Neural progenitor cell (in vitro differentiated cells): ENCODE measurements at regions not wholly inside any gene's neighbourhood (a gene's known extent, or its start where the extent isn't known, plus 50 kb on each side); places are given as distances from the start of the nearest gene placed in this dataset.

ENCODE experiments used
- DNase-seq: peaks from one replicate; pipeline ENCODE4 v3.0.0-alpha.2; 2016; ENCODE audit warnings: low spot score
- H2AFZ ChIP-seq: fragments of 200-600 bp; sonication (generic); replicated peaks from 2 replicates; pipeline ENCODE4 v1.6.1; 2016; ENCODE audit warnings: antibody characterized with exemption
- H3F3A ChIP-seq: fragments of 200-600 bp; sonication (generic); 2 replicates; pipeline ENCODE4 v1.6.1; 2016; ENCODE audit warnings: antibody characterized with exemption, low read depth
- H3K27ac ChIP-seq: fragments of 200-600 bp; sonication (generic); 2 replicates; pipeline ENCODE4 v1.5.1; 2016; ENCODE audit warnings: mild to moderate bottlenecking
- H3K27me3 ChIP-seq: fragments of 200-600 bp; sonication (generic); 2 replicates; pipeline ENCODE4 v1.6.1; 2016; ENCODE audit warnings: mild to moderate bottlenecking, moderate library complexity
- H3K36me3 ChIP-seq: fragments of 200-600 bp; sonication (generic); 2 replicates; pipeline ENCODE4 v1.5.1; 2016
- H3K4me1 ChIP-seq: fragments of 200-600 bp; sonication (generic); 2 replicates; pipeline ENCODE4 v1.6.1; 2016; ENCODE audit warnings: mixed run types
- H3K4me2 ChIP-seq: fragments of 200-600 bp; sonication (generic); 2 replicates; pipeline ENCODE4 v1.6.1; 2016
- H3K4me3 ChIP-seq: fragments of 200-600 bp; sonication (generic); 2 replicates; pipeline ENCODE4 v1.5.1; 2016
- H3K79me2 ChIP-seq: fragments of 200-600 bp; sonication (generic); 2 replicates; pipeline ENCODE4 v1.6.1; 2016; ENCODE audit warnings: low read depth
- H3K9ac ChIP-seq: fragments of 200-600 bp; sonication (generic); 2 replicates; pipeline ENCODE4 v1.6.1; 2016
- H3K9me3 ChIP-seq: fragments of 200-600 bp; sonication (generic); 2 replicates; pipeline ENCODE4 v1.5.1; 2016; ENCODE audit warnings: low read depth
- H4K20me1 ChIP-seq: fragments of 200-600 bp; sonication (generic); 2 replicates; pipeline ENCODE4 v1.6.1; 2016; ENCODE audit warnings: low read depth
- H3K27ac Mint-ChIP-seq: 3 replicates; pipeline ENCODE4 v1.8.0; 2021; ENCODE audit warnings: mixed read lengths
- H3K27me3 Mint-ChIP-seq: 2 replicates; pipeline ENCODE4 v1.8.0; 2022; ENCODE audit warnings: low read depth, mild to moderate bottlenecking, inconsistent platforms, moderate library complexity, mixed read lengths; ENCODE audit not compliant: insufficient read depth
- H3K36me3 Mint-ChIP-seq: 3 replicates; pipeline ENCODE4 v1.8.0; 2021; ENCODE audit warnings: mixed read lengths
- H3K4me1 Mint-ChIP-seq: 3 replicates; pipeline ENCODE4 v1.8.0; 2021; ENCODE audit warnings: mixed read lengths
- H3K4me3 Mint-ChIP-seq: 3 replicates; pipeline ENCODE4 v1.8.0; 2021; ENCODE audit warnings: mild to moderate bottlenecking, moderate library complexity, mixed read lengths
- H3K9me3 Mint-ChIP-seq: 3 replicates; pipeline ENCODE4 v1.8.0; 2020; ENCODE audit warnings: mixed read lengths
- CTCF ChIP-seq: fragments of 200-600 bp; sonication (generic); IDR thresholded peaks from 2 replicates; pipeline ENCODE4 v1.5.1; 2017; ENCODE audit warnings: antibody characterized with exemption, mild to moderate bottlenecking
- EZH2 ChIP-seq: fragments of 200-600 bp; sonication (generic); IDR thresholded peaks from 2 replicates; pipeline ENCODE4 v1.6.1; 2017; ENCODE audit warnings: antibody characterized with exemption, mild to moderate bottlenecking, moderate library complexity
- EZH2phosphoT487 ChIP-seq: fragments of 200-600 bp; sonication (generic); IDR thresholded peaks from 2 replicates; pipeline ENCODE4 v1.6.1; 2017; ENCODE audit warnings: antibody characterized with exemption

- no peak overlapping the region for H3K4me3 ChIP-seq
- Mint-ChIP-seq H3K36me3 (no peaks in the 10 kb centered on the region), H3K4me1 (peaks cover 11% of the 10 kb centered on the region), H3K27me3 (peaks cover 4% of the 10 kb centered on the region), H3K27ac (no peak overlapping the region), H3K9me3 (peaks cover 11% of the 10 kb centered on the region), H3K4me3 (no peak overlapping the region)
- H3K4me1 ChIP-seq: no peaks in the 10 kb centered on the region
- DNase-seq: no peak
- no peak overlapping the region for H3K9ac ChIP-seq
- H3F3A ChIP-seq: no peaks in the 10 kb centered on the region
- no peaks in the 10 kb centered on the region for H3K27me3 ChIP-seq
- no peaks in the 10 kb centered on the region for H3K79me2 ChIP-seq
- TF ChIP-seq EZH2: no peak
- TF ChIP-seq EZH2phosphoT487: no peak
- TF ChIP-seq CTCF: no peak
- no peaks in the 10 kb centered on the region for H3K9me3 ChIP-seq
- no peak overlapping the region for H2AFZ ChIP-seq
- H3K27ac ChIP-seq: no peak overlapping the region
- H4K20me1 ChIP-seq: no peaks in the 10 kb centered on the region
- no peak overlapping the region for H3K4me2 ChIP-seq
- H3K36me3 ChIP-seq: no peaks in the 10 kb centered on the region
Observed at GRCh38 chr1:4221107-4221506, 321.0 kb upstream of the C1orf174 start.

GRCh38 chr1:4224684-4225467, 324.8 kb upstream of the C1orf174 start:
- Histone ChIP-seq H3K4me1 (no peaks in the 10 kb centered on the region), H3K9ac (no peak overlapping the region), H3F3A (no peaks in the 10 kb centered on the region), H3K27ac (no peak overlapping the region), H3K27me3 (no peaks in the 10 kb centered on the region), H2AFZ (no peak overlapping the region), H3K79me2 (no peaks in the 10 kb centered on the region), H4K20me1 (no peaks in the 10 kb centered on the region), H3K4me3 (no peak overlapping the region), H3K4me2 (no peak overlapping the region), H3K9me3 (no peaks in the 10 kb centered on the region), H3K36me3 (no peaks in the 10 kb centered on the region)
- no peaks in the 10 kb centered on the region for H3K36me3 Mint-ChIP-seq
- H3K4me1 Mint-ChIP-seq: peaks cover 11% of the 10 kb centered on the region
- peaks cover 5% of the 10 kb centered on the region for H3K9me3 Mint-ChIP-seq
- no peak for TF ChIP-seq EZH2
- TF ChIP-seq EZH2phosphoT487: no peak
- no peak for TF ChIP-seq CTCF
- H3K27me3 Mint-ChIP-seq: peaks cover 4% of the 10 kb centered on the region
- no peak overlapping the region for H3K27ac Mint-ChIP-seq
- no peak for DNase-seq
- H3K4me3 Mint-ChIP-seq: no peak overlapping the region

GRCh38 chr1:4227986-4228385, 327.9 kb upstream of the C1orf174 start:
- Histone ChIP-seq H3F3A (no peaks in the 10 kb centered on the region), H2AFZ (no peak overlapping the region), H3K27me3 (no peaks in the 10 kb centered on the region), H3K4me2 (no peak overlapping the region), H3K4me1 (no peaks in the 10 kb centered on the region), H3K79me2 (no peaks in the 10 kb centered on the region), H3K36me3 (no peaks in the 10 kb centered on the region), H4K20me1 (no peaks in the 10 kb centered on the region), H3K4me3 (no peak overlapping the region), H3K27ac (no peak overlapping the region), H3K9ac (no peak overlapping the region), H3K9me3 (no peaks in the 10 kb centered on the region)
- H3K27ac Mint-ChIP-seq: peak overlapping the region; percentile 35
- peaks cover 2% of the 10 kb centered on the region for H3K9me3 Mint-ChIP-seq
- TF ChIP-seq EZH2: no peak
- TF ChIP-seq CTCF: no peak
- TF ChIP-seq EZH2phosphoT487: no peak
- no peak overlapping the region for H3K4me3 Mint-ChIP-seq
- peaks cover 2% of the 10 kb centered on the region for H3K4me1 Mint-ChIP-seq
- H3K27me3 Mint-ChIP-seq: no peaks in the 10 kb centered on the region
- no peak for DNase-seq
- no peaks in the 10 kb centered on the region for H3K36me3 Mint-ChIP-seq
